ENCODE measurements at regions not wholly inside any gene's neighbourhood (a gene's known extent, or its start where the extent isn't known, plus 50 kb on each side); places are given as distances from the start of the nearest gene placed in this dataset.

DNA sequence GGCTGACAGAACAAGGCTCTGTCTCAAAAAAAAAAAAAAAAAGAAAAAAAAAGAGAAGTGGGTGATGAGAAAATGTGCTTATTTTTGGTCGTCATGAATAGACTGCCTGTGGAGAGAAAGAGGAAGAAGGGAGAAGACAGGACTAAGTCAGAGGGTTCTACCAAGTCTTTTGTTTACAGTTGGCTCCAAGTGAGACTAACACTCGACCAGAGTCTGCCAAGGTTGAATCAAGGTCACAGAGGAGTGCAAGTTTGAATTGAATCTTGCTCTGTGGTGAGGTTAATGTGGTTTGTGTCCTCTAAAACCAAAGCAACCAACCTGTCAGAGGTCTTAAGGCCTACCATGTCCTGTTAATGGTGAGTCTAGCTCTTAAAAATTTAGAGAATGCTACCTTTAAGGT lies 334.1 kb upstream of the GRM7 start:
- H3K4me3 ChIP-seq (replicated peaks in 1 of 3; ENCODE audit: insufficient read depth in 1 of 3, low read depth in 1 of 3, low read length in 3 of 3) = no peak overlapping the region
- ChIA-PET POLR2A (no interaction called here), CTCF (no interaction called here)
- no TSS peak for BruUV-seq (replicated peaks)
- TF ChIP-seq GATA2 (IDR thresholded peaks at IDR 0.05; ENCODE audit: insufficient read depth, insufficient read length, low read depth, low read length) (no peak), JUN (IDR thresholded peaks at IDR 0.05; ENCODE audit: borderline replicate concordance, insufficient read depth, insufficient read length, low read depth) (no peak), FOS (IDR thresholded peaks at IDR 0.05; ENCODE audit: borderline replicate concordance, insufficient read depth, low read length) (no peak), POLR2A (IDR thresholded peaks at IDR 0.05; ENCODE audit: low read depth, low read length) (no peak), EZH2 (IDR thresholded peaks at IDR 0.05; ENCODE audit: borderline replicate concordance, low read depth, low read length, severe bottlenecking) (no peak), POLR2AphosphoS5 (IDR thresholded peaks at IDR 0.05; ENCODE audit: insufficient read depth, low read depth, low read length) (no peak)
- TF ChIP-seq, protein P1, sequence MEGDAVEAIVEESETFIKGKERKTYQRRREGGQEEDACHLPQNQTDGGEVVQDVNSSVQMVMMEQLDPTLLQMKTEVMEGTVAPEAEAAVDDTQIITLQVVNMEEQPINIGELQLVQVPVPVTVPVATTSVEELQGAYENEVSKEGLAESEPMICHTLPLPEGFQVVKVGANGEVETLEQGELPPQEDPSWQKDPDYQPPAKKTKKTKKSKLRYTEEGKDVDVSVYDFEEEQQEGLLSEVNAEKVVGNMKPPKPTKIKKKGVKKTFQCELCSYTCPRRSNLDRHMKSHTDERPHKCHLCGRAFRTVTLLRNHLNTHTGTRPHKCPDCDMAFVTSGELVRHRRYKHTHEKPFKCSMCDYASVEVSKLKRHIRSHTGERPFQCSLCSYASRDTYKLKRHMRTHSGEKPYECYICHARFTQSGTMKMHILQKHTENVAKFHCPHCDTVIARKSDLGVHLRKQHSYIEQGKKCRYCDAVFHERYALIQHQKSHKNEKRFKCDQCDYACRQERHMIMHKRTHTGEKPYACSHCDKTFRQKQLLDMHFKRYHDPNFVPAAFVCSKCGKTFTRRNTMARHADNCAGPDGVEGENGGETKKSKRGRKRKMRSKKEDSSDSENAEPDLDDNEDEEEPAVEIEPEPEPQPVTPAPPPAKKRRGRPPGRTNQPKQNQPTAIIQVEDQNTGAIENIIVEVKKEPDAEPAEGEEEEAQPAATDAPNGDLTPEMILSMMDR (IDR thresholded peaks at IDR 0.05; ENCODE audit: extremely low read depth in 1 of 2, insufficient read depth in 1 of 2, low read depth in 1 of 2, low read length in 2 of 2) = no peak
- TF ChIP-seq, protein P2, sequence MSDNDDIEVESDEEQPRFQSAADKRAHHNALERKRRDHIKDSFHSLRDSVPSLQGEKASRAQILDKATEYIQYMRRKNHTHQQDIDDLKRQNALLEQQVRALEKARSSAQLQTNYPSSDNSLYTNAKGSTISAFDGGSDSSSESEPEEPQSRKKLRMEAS (IDR thresholded peaks at IDR 0.05; ENCODE audit: insufficient read depth, insufficient read length) = no peak
- no peaks in the 10 kb centered on the region for H3K9me3 ChIP-seq (replicated peaks; ENCODE audit: control insufficient read depth, insufficient read depth, low read length)
- no peak for DNase-seq (ENCODE audit: low read depth, low spot score)
- no peaks in the 10 kb centered on the region for H3K4me1 ChIP-seq (ENCODE audit: control insufficient read depth, extremely low read depth, insufficient read depth, low read length)
- no peak overlapping the region for H3K4me2 ChIP-seq (ENCODE audit: insufficient read depth, low read length)
- no peak for FAIRE-seq
- intact Hi-C loops (cut with micrococcal nuclease) (no loop called here), dilution Hi-C loops (cut with MboI; ENCODE audit: extremely low pct_ligation_motif_present, low sequenced_read_pairs) (no loop called here)
- H2AFZ ChIP-seq (ENCODE audit: low read depth, low read length) = no peak overlapping the region
- no peaks in the 10 kb centered on the region for H4K20me1 ChIP-seq (replicated peaks; ENCODE audit: control insufficient read depth, extremely low read depth, insufficient read depth, low read length)
- no peaks in the 10 kb centered on the region for H3K9me1 ChIP-seq (replicated peaks; ENCODE audit: control insufficient read depth, extremely low read depth, insufficient read depth, low read length)
- no peaks in the 10 kb centered on the region for H3K36me3 ChIP-seq (ENCODE audit: control insufficient read depth in 2 of 2, extremely low read depth in 1 of 2, insufficient read depth in 2 of 2, low read length in 2 of 2)
- H3K9ac ChIP-seq (replicated peaks; ENCODE audit: extremely low read depth, insufficient read depth, low read length) = no peak overlapping the region
- no peak overlapping the region for H3K27ac ChIP-seq (ENCODE audit: insufficient read depth, low read depth, low read length)
- no peaks in the 10 kb centered on the region for H3K79me2 ChIP-seq (ENCODE audit: control insufficient read depth, insufficient read depth, low read length)
- no peaks in the 10 kb centered on the region for H3K27me3 ChIP-seq (ENCODE audit: control insufficient read depth in 2 of 2, insufficient read depth in 2 of 2, low read length in 2 of 2)

Measured in endothelial cell of umbilical vein (primary cell).